ENCODE measurements at regions not wholly inside any gene's neighbourhood (a gene's known extent, or its start where the extent isn't known, plus 50 kb on each side); places are given as distances from the start of the nearest gene placed in this dataset.

DNA sequence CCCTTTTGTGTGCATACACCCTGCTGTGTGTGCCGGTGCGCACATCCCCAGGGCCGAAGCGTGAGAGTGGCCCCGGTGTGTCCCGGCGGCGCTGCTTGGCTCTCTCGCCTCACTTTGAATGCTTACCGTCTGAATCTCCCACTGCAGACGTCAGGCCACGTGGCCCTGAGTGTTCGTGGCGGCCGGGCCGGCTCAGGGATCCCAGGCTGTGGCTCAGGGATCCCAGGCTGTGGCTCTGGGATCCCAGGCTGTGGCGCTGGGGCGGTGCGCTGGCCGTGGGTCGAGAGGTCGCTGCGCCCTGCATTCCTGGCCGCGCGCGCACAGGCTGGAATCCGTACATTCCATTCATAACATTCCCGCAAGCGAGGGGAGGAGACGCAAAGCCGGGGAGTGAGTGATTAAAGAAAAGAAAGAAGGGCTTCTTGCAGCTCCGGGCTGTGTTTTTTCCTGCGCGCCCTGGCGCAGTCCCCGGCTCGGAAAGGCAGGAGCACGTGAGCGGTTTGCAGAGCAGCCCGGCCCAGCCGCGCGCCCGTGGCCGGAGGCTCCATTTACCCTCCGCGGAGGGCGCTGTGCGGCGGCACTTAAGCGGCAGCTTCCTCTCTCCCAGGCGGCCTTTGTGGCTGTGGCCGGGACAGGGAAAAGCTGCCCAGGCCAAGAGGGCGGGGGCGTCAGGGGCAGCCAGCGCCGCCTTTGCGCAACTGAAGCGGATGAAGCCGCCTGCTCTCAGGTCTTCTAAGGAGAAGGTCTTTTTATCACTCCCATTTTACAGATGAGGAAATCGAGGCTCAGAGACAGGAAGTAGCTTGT lies 87.0 kb upstream of the ALDH1L1 start:
- FAIRE-seq, result peak; percentile 91
- DNase-seq (ENCODE audit: insufficient read length, low spot score), result peak; percentile 75

DNA sequence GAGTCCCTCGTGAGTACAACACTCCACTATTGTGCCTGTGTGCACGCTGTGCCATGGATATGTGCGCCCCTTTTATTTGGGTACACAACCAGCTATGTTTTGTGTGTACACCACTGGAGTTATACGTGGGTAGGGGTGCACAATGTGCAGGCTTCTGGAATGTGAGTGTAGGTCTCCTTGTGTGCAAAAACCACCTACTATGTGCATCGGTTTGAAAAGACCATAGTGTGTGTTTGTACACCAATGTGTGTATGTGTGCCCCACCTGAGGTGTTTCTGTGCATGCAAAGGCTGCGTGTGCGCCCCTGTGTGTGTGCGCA lies 86.4 kb upstream of the ALDH1L1 start:
- DNase-seq (ENCODE audit: insufficient read length, low spot score), result no peak
- peak; percentile 23 for FAIRE-seq

DNA sequence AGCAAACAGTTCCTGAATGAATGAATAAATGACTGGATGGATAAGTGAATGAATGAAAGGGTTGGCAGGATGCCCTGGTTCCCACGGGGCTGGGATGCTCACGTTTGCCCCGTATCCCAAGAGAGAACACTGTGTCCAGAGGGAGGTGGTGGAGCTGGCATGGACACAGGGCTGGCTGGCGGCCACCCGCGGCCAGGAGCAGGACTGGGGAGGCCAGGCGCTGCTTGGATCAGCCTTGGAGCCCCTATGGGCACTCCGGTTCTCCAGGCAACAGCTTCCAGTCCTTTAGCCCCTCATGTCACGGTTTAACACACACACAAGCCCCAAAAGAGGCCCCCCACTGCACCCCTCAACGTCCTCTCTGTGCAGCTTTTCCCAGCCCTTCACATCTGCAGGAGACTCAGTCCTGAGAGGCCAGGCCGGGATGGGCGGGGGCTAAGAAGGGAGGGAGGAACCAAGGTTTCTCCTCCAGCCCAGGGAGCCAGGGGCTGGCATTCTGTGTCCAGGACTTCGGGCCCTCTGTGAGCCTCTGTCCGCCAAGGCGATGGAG lies 86.0 kb upstream of the ALDH1L1 start:
- no peak for DNase-seq (ENCODE audit: insufficient read length, low spot score)
- FAIRE-seq, result no peak

DNA sequence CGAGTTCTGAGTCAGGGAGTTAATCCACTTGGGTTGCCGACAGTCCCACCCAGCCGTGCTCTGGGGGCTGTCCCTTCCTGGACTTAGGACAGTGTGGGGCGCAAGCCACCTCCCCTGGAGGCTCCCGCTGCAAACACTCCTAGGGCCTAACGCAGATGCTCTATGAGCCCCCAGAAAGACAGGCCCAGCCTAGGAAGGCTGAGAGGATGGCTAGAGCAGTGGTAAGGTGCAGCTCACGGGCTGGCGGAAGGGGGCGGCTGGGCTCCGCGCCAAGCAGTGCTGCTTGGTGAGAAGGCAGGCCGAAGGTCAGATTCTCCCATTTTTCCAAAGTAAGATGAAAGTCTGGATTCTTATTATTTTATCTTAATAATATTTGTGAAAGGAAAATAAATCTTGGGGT lies 84.6 kb upstream of the ALDH1L1 start:
- FAIRE-seq (no peak), DNase-seq (ENCODE audit: insufficient read length, low spot score) (no peak)

DNA sequence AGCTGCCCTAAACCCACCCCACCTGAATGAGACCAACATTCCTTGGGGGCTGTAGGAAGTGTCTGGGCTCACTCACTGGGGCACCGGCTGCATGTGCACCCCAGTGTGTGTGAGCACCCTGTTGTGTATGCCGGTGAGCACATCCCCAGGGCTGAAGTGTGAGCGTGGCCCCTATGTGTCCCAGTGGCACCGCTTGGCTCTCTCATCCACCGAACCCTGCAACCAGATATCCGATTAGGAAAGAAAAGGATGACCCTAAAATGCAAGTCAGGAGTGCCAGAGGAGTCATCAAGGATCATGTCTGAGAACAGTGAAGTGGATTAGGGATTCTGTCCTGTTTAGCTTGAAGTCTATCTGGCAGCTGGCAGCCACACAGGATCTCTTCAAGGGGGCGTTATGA lies 84.0 kb upstream of the ALDH1L1 start:
- FAIRE-seq (no peak), DNase-seq (ENCODE audit: insufficient read length, low spot score) (no peak)

DNA sequence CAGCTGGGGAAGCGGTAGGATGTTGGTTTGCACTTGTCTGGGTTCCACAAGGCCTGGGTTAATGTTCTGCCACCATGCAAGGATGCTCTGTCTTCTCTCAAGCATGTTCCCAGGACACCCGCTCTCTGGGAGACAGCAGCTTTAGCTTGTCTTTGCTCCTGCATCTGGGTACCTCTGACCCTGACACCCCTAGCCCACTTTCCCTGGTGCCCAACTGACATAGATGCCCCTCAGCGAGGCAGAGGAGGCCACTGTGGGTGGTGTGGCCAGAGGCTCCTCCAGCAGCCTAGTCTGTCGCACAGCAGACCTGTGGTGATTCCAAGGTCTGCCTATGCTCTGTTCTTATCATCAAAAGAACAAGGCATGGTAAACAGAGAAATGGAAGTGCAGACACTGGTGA lies 83.6 kb upstream of the ALDH1L1 start:
- no peak for FAIRE-seq
- no peak for DNase-seq (ENCODE audit: insufficient read length, low spot score)

DNA sequence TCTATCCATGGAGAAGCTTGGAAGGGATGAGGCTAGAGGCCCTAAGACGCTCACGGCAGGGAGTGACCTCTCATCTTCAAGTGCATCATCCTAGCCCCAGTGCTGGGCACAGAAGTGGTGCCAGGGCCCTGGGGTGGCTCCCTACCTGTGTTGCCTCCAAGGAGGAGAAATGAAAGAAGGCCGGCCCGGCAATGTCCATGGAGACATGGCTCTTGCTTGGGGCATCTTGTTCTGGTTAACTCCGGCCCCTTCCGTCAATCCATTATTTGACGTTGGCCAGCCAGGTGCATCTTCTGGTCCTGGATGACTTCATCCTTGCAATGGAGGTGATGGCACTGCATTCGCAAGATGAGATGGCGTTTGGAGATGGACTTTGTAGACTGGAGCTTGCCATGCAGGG lies 83.2 kb upstream of the ALDH1L1 start:
- no peak for DNase-seq (ENCODE audit: insufficient read length, low spot score)
- no peak for FAIRE-seq

DNA sequence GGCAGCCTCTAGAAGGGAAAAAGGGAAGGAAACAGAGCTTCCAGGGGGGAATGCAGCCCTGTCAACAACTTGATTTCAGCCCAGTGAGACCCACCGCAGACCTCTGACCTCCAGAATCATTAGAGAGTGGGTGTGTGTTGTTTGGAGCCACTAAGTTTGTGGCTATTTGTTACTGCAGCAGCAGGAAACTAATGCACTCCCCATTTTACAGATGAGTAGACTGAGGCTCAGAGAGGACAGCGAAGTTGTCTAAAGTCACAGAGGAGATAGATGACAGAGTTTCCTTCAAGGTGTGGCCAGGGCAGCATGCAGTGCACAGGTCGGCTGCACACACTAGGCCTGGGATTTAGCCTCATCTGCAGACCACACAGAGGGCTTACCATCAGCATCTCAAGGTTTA lies 81.8 kb upstream of the ALDH1L1 start:
- no peak for DNase-seq (ENCODE audit: insufficient read length, low spot score)
- FAIRE-seq, result no peak

DNA sequence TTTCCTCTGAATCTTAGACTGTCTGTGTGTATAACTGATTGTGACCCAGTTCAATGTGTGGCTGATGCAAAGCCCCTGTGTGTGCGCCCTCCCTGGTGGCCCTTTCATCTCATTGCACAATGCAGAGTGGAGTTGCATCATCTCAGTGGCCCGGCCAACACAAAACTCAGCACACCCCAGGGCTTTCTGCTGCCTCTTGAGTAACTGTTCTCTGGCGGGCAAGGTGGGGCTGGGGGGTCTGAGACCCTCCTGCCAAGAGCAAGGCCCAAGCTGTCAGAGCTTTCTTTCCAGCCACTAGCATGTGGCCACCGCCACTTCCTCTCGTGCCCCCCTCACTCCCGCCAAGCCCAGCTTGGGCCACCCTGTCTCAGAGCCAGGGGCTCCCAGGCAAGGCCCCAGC lies 80.7 kb upstream of the ALDH1L1 start:
- FAIRE-seq (peak; percentile 16), DNase-seq (ENCODE audit: insufficient read length, low spot score) (peak; percentile 60)

DNA sequence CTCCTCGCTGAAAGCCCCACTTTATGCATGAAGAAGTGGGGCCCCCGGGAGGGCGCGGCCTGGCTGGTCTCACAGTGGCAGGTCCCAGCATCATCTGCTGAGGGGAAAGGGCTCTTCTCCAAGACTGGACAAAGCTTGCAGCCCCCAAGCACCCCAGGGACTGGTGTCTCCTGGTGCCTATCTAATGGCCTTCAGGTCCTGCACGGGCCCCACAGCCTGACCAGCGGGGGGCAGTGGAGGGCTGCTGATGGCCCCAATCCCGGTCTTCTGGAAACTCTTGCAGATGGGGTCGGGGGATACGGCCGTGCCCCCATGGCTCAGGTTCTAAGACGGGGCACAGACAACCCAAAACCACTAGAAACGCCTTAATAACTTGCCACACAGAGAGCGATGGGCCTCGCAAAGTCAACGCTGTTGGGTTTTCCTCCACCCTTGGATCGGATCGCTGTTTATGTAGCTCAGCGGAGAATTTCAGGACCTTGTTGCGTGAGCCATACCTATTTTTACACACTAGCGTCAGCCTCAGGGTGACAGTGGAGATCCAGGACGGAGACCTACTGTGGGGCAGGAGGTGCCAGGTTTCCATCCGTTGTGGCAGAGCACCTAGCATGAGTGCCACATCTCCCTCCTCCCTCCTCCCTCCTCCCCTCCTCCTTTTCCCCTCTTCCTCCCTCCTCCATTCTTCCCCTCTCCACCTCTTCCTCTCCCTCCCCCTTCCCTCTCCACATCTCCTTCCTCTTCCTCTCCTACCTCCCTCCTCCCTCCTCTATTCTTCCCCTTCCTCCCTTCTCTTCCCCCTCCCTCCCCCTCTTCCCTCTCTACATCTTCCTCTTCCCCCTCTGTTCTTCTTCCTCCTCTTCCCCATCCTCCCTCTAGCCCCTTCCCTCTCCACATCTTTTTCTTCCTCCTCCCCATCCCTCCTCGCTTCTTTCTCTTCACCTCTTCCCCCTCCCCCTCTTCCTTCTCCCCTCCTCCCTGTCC lies 79.3 kb upstream of the ALDH1L1 start:
- DNase-seq (ENCODE audit: insufficient read length, low spot score) (peak; percentile 34), FAIRE-seq (no peak)

DNA sequence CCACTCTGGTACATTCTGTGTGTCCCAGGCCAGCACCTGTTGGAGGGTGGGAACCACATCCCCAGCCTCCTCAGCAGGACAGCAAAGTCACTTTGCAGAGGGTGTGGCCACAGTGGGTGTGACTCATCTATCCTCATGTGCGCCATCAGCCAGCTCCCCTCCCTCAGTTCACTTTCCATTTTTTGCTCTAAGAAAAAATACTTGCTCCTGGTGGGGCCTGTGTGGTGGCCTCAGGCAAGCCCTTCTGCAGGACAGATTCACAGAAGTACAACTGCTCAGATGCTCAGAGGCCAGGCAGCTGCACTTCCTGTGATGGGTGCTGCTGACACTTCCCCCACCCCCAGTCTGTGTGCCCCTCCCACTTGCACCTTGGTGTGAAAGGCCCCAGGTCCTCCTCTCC lies 78.3 kb upstream of the ALDH1L1 start:
- no peak for FAIRE-seq
- DNase-seq (ENCODE audit: insufficient read length, low spot score), result no peak

DNA sequence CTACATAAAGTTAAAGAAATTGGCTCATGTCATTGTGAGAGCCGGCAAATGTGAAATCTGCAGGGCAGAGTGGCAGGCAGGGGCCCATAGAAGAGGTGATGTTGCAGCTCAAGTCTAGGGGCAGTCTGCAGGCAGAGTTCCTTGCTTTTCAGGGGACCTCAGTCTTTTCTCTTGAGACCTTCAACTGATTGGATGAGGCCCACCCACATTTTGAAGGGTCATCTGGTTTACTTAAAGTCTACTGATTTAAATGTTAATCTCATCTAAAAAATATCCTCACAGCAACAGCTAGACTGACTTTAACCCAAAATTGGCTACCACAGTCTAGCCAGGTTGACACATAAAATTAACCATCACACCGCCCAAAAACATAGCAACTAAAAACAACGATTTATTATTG lies 77.6 kb upstream of the ALDH1L1 start:
- no peak for FAIRE-seq
- DNase-seq (ENCODE audit: insufficient read length, low spot score), result no peak

DNA sequence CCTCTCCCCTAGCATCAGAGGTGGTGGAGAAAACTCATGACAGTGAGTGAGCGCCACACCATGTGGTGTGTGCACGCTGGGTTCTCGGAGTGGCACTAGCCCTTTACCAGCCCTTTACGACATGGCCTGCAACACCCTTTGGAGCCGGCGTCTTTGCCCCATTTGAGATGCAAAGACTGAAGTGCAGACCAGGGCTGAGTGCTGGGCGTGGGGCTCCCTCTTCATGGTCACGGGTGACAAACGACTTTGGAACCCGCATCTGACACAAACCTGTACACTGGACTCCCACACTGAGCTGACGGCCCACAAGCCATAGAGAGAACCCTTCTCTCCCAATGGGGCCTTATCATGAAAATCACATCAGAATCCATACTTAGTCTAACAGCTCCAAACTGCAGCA lies 76.8 kb upstream of the ALDH1L1 start:
- no peak for FAIRE-seq
- no peak for DNase-seq (ENCODE audit: insufficient read length, low spot score)

DNA sequence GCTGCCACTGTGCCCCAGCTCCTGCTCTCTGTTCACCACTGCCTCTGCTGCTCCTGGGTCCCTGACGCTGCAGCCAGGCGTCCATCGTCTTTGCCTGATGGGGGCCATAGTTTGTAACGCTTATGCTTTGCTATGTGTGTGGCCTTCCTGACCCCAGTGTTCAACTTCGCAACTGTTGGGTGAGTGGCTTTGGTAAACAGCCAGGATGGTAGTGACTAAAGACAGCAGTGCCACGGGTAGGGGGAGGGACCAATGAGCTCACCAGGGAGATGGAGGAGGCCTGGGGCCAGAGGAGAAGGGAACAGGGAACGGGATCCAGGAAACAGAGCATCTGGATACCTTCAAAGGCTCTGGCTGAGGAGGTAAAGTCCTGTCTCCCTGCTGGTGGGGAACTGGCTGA lies 75.9 kb upstream of the ALDH1L1 start:
- FAIRE-seq (no peak), DNase-seq (ENCODE audit: insufficient read length, low spot score) (no peak)

DNA sequence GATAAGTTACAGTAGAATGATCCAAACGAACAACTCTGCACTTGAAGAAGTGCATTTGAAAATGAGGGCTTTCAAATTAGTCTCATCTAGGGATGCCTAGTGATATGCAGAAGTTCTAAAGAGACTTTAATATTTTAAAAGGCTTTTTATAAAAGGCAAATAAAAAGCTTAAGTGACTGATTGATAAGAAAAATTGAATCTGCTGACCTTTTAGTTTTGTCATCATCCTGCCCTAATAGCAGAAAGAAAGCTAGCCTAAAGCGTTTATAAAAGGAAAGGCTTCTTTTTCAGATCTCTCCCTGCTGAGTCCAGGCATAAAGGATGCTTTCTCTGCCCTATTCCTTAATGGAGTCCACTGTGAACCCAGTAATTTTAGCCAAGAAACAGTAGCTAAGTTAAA lies 72.7 kb upstream of the ALDH1L1 start:
- FAIRE-seq, result no peak

DNA sequence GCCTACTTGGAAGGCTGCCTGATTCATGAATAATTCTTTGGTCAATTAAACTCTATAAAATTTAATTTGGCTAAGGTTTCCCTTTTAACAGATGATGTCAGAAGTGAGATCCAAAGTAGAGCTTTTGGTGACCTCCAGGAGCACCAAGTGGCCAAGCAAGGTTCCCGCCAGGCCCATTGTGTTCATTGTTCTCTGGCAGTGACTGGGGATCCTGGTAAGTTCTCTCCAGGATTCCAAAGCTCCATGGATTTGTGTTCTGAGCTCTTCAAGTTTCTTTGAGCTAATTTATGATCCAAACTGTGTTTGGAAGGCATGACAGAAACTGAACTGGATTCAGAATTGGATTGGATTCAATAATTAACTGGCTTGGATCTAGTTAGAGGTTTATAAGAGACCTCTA lies 72.0 kb upstream of the ALDH1L1 start:
- no peak for FAIRE-seq
- no peak for DNase-seq (ENCODE audit: insufficient read length, low spot score)

More for the DNA sequence above, 72.7 kb upstream of the ALDH1L1 start:
- no peak for DNase-seq (ENCODE audit: insufficient read length, low spot score)

DNA sequence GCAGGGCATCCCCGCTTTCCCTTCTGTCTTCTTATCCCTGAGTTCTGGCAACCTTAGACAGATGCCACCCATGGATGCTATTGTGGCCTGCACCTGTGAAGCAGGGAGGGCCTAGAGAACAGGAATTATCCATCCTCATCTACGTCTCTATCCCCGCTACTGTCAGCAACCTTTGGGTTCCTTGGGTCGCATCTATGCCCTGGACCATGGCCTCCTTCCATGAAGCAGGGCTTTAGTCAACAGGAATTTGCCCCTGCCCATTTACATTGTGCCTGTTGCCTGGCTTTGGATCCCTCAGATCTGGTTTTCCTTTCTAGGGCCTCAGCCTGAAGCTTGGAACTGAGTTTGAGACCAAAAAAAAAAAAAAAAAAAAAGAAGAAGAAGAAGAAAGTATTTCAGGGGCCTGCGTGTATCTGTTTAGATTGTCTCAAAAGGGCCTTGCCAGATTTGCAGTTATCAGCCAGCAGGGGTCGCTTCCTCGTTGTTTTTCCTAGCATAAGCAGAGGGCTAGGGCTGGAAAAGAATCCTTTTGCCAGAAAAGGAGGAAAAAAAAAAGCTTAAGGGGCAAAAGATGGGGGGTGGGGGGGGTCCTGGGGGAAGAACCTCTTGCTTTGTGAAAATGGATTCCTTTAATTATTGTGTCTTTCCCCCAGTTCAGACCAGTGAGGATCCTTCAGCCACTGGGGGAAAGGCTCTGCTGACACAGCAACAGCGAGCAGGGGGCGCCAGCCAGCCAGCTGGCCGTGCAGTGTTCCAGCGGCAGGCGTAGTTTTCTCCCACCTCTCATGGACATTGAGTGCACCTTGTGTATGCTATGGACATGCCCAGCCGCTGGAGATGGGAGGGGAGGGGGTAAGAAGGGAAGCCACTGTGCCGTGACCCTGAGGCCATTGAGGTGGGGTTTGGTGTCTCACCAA lies 65.7 kb upstream of the ALDH1L1 start:
- no peak for FAIRE-seq
- DNase-seq (ENCODE audit: insufficient read length, low spot score), result no peak
